ENCODE measurements at regions not wholly inside any gene's neighbourhood (a gene's known extent, or its start where the extent isn't known, plus 50 kb on each side); places are given as distances from the start of the nearest gene placed in this dataset.

DNA sequence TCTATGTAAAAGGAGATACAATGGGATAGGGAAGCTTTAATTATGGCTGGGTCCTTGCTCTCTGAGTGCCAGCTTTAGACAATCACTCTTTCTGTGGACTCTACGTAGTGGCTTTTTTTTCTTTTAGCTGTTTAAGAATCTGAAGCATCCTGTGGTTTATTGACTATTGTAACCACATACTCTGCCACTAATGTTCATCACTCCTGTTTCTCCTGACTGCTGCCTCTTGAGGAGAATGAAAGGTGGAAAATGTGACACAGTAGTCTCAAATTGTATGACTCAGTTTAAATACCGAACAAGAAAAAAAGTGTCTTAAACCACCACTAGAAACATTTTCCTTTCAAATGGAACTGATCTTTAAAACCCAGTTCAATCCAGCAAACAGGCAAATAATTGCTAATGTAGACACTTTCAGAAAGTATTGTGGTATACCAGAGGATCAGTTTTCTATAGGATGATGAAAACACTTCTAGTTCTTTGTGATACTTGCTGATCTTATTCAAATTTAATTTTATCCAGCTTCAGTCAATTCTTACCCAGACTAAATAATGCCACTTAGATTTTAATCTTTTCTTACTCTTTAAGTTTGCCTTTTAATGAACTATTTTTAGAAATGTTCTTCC is 302.7 kb upstream of the PMFBP1 start:
- H3K4me1 ChIP-seq: no peaks in the 10 kb centered on the region

DNA sequence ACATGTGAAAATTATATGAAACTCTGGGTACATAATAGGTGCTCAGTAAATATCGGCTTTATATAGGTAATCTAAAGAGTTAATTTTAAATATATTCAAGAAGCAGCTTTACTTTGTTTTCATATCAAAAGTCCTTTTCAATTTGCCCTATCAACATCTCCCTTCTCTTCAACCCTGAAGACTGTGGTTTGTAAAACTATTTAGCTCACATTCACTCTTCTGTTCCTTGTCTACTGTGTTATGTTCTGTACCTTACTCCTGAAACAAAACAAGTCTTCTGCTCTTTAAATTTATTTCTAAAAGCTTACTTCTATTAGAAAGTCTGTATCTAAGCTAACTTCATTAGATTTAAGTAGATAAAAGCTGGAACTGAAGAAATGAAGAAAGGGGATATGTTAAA is 301.7 kb upstream of the PMFBP1 start:
- H3K4me1 ChIP-seq: no peaks in the 10 kb centered on the region
- no peaks in the 10 kb centered on the region for H3K27me3 ChIP-seq
- DNase-seq (no peak), ATAC-seq (no peak)
- H3K27ac ChIP-seq: no peak overlapping the region
- no peaks in the 10 kb centered on the region for H3K9me3 ChIP-seq
- H3K4me3 ChIP-seq: no peak overlapping the region
- in situ Hi-C loops (cut with MboI; ENCODE audit: low sequenced_read_pairs in 4 of 4) (no loop called here), intact Hi-C loops (cut with DNase I; ENCODE audit: low total_unique reads) (no loop called here)
- no peak for TF ChIP-seq POLR2A (IDR thresholded peaks at IDR 0.05)
- TF ChIP-seq, protein P1, sequence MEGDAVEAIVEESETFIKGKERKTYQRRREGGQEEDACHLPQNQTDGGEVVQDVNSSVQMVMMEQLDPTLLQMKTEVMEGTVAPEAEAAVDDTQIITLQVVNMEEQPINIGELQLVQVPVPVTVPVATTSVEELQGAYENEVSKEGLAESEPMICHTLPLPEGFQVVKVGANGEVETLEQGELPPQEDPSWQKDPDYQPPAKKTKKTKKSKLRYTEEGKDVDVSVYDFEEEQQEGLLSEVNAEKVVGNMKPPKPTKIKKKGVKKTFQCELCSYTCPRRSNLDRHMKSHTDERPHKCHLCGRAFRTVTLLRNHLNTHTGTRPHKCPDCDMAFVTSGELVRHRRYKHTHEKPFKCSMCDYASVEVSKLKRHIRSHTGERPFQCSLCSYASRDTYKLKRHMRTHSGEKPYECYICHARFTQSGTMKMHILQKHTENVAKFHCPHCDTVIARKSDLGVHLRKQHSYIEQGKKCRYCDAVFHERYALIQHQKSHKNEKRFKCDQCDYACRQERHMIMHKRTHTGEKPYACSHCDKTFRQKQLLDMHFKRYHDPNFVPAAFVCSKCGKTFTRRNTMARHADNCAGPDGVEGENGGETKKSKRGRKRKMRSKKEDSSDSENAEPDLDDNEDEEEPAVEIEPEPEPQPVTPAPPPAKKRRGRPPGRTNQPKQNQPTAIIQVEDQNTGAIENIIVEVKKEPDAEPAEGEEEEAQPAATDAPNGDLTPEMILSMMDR (IDR thresholded peaks at IDR 0.05 in 4 of 5, conservative IDR thresholded peaks at IDR 0.05 in 1 of 5): no peak
- H3K36me3 ChIP-seq: no peaks in the 10 kb centered on the region

More for the DNA sequence above, 302.7 kb upstream of the PMFBP1 start:
- no peak for TF ChIP-seq POLR2A (IDR thresholded peaks at IDR 0.05)
- TF ChIP-seq, protein P1 (IDR thresholded peaks at IDR 0.05 in 4 of 5, conservative IDR thresholded peaks at IDR 0.05 in 1 of 5): no peak
- Histone ChIP-seq H3K27ac (no peak overlapping the region), H3K27me3 (no peaks in the 10 kb centered on the region), H3K9me3 (no peaks in the 10 kb centered on the region), H3K4me3 (no peak overlapping the region), H3K36me3 (no peaks in the 10 kb centered on the region)
- intact Hi-C loops (cut with DNase I; ENCODE audit: low total_unique reads): no loop called here
- in situ Hi-C loops (cut with MboI; ENCODE audit: low sequenced_read_pairs in 4 of 4): no loop called here
- ATAC-seq (no peak), DNase-seq (no peak)

DNA sequence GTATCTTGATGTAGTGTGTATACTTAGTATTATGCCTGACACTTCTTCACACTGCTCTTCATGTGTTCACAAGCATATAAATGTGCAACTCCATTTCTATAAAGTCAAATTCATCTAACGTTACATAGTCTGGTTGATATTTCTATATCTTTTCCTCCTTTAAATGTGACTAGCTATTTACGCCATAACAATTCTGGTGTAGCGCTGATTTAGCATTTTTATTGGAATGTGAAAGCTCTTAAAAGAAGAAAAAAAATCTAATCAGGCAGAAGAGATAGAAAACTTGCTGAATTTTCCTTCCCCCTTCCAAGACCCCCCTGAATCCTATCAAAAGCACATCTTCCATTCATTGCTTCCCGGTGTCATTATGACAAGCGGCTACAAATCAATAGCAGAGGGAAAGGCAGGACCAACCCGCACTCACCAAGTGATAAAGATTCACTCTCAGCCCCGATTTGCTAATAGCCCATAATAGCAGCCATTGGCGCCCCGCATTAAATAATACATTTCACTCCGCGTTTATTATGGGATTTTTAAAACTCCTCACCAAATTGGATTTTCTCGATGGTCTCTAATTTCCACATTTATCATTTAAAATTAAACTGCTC is 299.5 kb upstream of the PMFBP1 start:
- in situ Hi-C loops (cut with MboI; ENCODE audit: low sequenced_read_pairs in 4 of 4) (no loop called here), intact Hi-C loops (cut with DNase I; ENCODE audit: low total_unique reads) (no loop called here)
- DNase-seq (no peak), ATAC-seq (no peak)
- H3K4me1 ChIP-seq: no peaks in the 10 kb centered on the region
- H3K27ac ChIP-seq: no peak overlapping the region
- H3K36me3 ChIP-seq: no peaks in the 10 kb centered on the region
- H3K4me3 ChIP-seq: no peak overlapping the region
- H3K9me3 ChIP-seq: no peaks in the 10 kb centered on the region
- H3K27me3 ChIP-seq: no peaks in the 10 kb centered on the region
- no peak for TF ChIP-seq POLR2A (IDR thresholded peaks at IDR 0.05)
- TF ChIP-seq, protein P1 (IDR thresholded peaks at IDR 0.05 in 4 of 5, conservative IDR thresholded peaks at IDR 0.05 in 1 of 5): no peak

DNA sequence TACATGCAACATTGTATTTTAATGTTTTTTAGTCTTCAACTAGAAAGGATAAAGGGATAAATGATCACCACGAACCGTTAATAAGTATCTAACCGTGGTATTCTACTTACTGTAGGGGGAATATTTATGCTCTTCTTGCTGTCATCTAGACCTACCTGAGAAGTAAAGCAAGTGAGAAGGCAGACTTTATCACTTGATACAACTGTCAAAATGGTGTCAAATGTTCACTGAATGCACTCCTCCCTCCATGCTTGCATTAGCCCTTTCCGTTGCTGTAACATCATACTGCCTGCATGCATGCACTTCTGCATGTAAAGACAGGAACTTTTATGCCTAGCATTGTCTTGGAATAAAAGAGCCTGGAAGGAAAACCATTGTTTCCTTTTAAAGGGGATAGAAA is 298.6 kb upstream of the PMFBP1 start:
- in situ Hi-C loops (cut with MboI; ENCODE audit: low sequenced_read_pairs in 4 of 4): no loop called here
- DNase-seq (no peak), ATAC-seq (no peak)
- Histone ChIP-seq H3K9me3 (no peaks in the 10 kb centered on the region), H3K36me3 (no peaks in the 10 kb centered on the region), H3K27me3 (no peaks in the 10 kb centered on the region), H3K4me1 (no peaks in the 10 kb centered on the region), H3K27ac (no peak overlapping the region), H3K4me3 (no peak overlapping the region)
- intact Hi-C loops (cut with DNase I; ENCODE audit: low total_unique reads): no loop called here
- no peak for TF ChIP-seq POLR2A (IDR thresholded peaks at IDR 0.05)
- TF ChIP-seq, protein P1 (IDR thresholded peaks at IDR 0.05 in 4 of 5, conservative IDR thresholded peaks at IDR 0.05 in 1 of 5): no peak
